GM21576 (cell line): ENCODE measurements at regions not wholly inside any gene's neighbourhood (a gene's known extent, or its start where the extent isn't known, plus 50 kb on each side); places are given as distances from the start of the nearest gene placed in this dataset.
A peak's percentile ranks its signal among the peaks of the same experiment; 100 is the strongest.
"Not testable (repeated sequence)": the region's sequence is repeated elsewhere in the genome, so short reads cannot be mapped to it uniquely, and the experiment has no call there.

Experiments used
- ATAC-seq: cut with Tn5 transposase; IDR thresholded peaks from one replicate; pipeline ENCODE4 v1.9.1; 2021; ENCODE audit warnings: mild to moderate bottlenecking, moderate library complexity; ENCODE audit not compliant: unreplicated experiment

DNA sequence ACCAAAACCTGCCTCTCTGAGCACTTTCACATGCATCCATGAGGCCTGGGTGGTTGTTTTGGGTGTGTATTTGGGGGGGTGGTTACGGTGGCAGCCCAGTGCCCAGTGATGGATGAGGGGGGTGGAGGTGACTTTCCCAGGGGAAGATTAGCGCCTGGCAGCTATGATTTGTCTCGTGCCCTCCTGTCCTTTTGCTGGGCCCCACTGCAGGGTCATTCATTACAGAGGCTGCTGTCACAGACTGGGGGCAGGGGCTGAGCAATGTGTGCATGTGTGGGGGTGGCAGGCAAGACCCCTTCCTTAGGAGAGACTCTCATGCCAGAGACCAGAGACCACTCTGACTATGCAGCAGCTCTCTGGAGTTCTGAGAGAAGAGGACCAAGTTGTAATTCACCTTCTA, 93.7 kb downstream of the MRM1 start:
- no peak for ATAC-seq

DNA sequence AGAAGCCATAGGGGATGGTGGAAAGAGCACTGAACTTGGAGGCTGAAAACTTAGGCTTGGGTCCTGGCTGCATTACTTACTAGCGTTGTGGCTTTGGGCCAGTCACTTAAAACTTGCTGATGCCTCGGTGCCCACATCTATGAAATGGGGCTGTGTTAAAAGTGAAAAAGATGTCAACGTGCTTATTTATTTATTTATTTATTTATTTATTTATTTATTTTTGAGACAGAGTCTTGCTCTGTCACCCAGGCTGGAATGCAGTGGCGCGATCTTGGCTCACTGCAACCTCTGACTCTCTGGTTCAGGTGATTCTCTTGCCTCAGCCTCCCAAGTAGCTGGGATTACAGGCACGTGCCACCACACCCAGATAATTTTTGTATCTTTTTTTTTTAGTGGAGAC, 94.3 kb downstream of the MRM1 start:
- ATAC-seq, result not testable (repeated sequence)

DNA sequence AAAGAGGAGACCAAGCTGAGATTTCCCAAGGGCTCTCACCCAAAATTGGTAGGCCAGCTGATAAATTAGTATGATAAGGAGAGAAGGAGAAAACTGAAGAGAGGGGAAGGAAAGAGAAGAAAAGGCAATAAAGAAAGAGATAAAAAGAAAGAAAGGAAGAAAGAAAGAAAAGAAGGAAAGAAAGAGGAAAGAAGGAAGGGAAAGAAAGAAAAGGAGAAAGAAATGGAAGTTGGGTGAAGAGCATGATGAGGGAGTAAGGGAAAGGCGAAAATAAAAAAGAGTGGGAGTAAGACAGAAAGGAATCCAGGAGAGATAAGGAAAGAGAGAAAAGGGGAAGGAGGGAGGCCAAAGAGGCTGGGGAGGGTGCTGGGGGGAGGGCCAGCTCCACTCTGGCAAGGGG, 95.4 kb downstream of the MRM1 start:
- no peak for ATAC-seq

DNA sequence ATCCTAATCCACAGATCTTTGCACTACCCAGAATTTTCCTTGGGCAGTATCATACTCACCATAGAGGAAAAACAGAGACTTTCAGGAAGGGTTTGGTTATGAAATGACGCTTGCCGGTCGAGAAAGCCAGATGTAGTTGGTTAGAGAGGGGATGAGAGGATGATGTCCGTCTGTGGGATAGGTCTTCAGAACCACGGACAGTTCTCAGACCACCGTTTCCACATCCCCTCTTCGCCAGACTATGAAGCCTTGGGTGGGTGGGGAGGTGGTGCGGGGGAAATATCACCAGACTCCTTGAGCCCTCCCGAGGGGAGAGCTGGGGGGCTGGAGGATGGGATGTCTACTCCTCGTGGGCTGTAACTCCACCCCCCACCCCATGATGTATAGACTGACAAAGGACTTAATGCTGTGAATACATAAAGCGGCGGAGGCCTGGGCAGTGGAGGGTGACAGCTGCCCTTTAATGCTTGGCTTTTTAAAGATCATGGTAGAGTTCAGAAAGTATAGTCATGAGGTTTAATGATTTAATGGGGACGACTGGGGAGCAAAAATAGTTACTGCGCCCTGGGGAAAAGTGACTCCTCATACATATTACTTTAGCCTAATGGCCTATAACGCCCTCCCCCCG, 96.6 kb downstream of the MRM1 start:
- no peak for ATAC-seq

DNA sequence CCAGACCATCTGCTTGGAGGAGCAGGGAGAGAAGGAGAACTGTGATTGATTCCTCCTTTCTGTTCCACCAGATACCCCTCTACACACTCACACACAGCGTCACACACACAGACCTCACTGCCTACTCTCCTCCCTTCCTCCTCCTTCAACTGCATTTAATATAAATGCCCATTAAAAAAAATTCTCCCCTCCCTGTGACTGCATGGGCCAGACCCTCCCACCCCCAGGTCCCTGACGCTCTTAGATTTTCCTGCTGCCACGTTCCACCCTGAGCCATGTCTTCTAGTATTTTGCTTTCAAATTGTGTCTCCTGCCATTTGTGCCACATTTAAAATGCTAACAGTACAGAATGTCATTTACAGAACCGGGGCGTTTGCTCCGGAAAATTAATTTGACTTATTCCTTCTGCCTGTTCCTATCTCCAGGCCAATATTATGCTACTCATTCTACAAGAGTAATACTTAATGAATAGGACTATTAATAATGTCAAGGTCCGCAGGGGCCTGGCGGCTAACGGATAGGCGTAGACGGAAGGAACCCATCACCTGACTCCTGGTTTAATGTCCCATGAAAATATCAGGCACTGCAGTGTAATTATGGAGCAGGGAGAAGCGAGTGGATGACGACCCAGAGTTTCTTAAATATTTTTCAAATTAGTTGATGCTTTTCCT, 100.2 kb downstream of the MRM1 start:
- no peak for ATAC-seq

DNA sequence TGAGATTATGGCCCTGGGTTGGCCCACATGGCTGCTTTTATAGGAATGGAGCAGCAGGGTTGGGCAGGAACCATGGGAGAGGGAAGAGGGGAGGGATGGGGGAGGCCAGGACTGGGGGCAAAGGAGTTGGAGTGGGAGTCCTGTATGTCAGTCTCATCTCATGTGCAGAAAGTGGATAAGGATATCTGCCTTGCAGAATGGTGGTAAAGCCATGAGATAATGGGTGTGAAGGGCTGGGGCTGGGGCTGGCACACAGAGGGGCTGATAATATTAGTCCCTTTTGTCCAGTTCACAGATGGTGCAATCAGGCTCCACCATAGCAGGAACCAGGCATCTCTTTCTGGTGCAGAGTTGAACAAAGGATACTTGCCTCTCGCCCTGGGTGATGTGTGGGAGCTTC, 101.3 kb downstream of the MRM1 start:
- ATAC-seq, result no peak

DNA sequence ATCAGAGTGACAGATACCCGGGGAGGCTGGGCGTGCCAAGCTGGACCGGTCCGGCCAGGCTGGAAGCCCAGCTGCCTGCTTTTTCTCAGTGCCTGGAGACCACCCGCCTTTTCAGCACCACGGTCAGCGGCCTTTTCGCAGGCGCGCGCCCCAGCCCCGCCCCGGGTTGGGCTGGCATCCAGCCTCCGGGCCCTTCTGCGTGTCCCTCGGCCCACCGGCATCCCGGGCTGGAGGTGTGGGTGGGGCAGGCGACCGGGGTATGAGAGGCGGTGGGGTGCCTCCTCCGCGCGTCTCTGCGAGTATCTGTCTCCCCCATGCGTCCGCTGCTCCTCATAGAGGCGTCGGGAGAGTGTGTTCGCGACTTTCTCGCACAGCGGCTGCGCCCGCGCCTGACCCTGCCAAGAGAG, 102.5 kb downstream of the MRM1 start:
- ATAC-seq, result no peak

DNA sequence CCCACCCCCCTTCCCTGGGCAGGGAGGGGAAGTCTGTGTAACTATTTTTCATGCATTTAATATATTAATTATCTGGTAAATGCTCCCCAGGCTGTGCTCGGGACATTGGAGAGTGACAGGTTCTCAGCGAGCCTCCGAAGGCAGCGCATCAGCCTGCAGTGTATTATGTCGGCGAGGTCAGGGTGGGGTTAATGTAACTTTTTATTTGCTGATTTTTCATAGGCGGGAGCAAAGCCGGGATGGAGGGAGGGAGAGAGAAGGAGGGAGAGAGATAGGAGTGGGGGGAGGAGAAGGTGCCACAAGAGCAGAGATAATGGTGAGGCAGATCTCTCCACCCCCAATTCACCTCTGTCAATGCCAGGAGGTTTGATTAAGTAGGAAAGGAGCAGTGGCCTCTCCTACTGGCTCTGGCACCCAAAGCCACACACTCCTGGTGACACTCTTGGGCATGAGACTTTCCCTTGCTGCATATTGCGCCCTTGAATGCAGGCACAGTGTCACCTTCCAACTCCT, 104.0 kb downstream of the MRM1 start:
- ATAC-seq, result no peak

DNA sequence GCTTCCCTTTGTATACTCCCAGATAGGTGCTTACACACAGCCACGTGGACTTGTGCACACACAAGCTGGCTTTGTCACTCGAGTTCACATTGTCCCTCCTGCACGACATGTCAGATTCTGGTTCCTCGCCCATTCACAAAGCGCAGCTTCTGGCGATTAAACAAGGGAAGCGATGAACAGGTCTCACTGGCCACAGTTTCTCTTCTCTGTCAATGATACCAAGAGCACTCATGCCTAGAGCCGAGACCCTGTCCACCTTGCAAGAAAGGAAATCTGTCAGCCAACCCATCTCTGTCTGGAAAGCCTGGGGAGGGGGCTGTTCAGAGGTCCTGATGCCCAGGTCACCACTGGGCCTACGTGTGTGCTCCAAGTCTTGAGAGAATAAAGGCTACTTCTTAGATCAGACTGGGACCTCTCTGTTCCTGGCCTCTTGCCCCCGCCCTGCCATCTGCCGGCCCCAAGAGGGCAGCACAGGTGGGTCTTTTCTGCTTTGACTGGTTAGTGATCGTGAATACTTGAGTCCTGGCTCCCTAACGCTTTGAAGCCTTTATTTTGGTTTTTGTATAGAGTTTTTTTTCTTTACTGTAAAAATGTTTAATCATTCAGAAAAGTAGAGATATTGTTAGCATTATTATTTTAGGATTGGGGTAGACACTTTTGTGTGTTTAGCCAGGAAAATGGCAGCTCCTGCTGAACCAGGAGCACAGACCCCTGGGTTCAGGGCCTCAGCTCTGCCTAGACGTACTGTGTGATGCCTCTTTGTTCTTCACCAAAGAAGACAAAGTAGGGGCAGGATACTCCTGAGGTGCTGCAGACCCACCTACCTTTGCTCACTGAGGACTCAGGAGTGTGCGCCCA, 104.7 kb downstream of the MRM1 start:
- ATAC-seq, result no peak

DNA sequence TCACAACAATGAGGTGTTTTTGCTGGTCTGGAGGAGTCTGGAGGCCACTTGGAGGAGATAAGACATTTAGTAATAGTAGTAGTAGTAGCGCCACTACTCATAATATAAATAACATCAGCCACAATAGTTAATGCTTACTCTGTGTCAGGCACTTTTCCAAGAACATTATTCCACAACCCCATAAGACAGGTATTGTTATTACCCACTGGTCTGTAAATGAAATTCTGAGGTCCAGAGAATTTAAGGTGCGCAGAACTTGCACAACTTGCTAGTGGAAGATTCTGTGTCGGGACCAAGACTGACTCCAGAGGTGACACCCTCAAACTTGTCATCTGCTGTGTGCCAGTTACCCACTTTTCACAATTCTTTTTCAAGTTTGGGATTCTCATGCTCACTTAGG, 106.5 kb downstream of the MRM1 start:
- no peak for ATAC-seq

DNA sequence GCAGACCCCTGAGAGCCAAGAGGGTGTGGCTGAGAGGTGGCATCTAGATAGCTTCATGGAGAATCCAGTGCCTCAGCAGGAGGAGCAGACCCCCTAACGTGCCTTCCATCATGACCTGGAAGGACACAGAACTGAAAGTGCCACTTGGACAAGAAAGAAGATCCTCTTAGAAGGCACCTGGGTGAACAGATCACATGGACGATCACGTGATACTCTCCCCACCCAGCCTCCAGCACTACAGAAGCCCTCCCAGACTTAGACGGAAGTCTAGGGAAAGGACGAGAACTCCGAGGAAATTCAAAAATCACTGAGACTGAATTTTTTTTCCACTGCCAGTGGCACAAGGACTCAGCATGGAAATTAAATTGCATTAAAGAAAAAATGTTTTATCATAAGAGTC, 113.4 kb downstream of the MRM1 start:
- ATAC-seq, result no peak

DNA sequence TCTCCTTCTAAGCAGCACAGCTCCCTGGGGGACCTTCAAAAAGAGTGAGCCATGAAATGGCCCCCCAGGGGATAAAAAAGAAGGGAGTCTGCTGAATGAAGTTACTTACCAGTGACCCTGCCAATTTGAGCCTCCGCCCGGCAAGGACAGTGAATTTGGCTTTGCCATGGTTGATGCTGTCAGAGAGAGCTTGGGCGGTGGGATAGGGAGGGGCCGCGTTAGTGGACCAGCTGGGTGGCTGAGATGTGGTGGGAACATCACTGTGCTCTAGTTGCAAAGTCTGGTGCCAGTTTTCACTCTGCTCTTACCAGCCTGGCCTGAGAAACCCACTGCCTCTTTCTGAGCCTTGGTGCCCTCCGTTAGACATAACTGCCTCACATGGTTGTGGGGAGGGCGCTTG, 114.6 kb downstream of the MRM1 start:
- ATAC-seq, result no peak

DNA sequence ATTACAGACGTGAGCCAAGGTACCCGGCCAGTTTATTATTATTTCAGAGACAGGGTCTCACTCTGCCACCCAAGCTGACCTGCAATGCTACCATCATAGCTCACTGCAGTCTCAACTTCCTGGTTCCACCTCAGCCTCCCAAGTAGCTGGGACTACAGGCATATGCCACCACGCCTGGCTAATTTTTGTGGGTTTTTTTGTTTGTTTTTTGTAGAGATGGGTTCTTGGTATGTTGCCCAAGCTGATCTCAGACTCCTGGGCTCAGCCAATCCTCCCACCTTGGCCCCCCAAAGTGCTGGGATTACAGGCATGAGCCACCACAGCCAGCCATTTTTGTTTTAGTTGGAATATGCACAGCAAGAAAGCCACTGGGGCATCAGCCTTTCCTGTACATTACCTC, 115.7 kb downstream of the MRM1 start:
- no peak for ATAC-seq

DNA sequence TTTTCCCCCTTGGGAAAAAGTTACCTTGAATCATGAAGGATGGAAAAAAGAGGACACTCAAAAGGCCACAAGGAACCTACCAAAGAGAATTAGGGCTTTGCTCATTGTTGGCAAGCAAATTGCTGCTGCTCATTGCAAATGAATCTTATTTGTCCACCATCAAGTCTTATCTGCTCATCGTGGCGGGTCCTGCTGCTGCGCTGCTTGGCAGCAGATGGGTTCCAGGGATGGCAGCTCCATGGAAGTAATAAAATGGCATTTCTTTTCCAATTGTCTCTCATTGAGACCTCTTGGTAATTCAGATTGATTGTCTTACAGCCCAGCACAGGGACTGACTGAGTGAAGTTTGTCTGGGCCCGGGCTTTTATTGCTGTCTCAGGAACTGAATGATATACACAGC, 118.7 kb downstream of the MRM1 start:
- no peak for ATAC-seq

DNA sequence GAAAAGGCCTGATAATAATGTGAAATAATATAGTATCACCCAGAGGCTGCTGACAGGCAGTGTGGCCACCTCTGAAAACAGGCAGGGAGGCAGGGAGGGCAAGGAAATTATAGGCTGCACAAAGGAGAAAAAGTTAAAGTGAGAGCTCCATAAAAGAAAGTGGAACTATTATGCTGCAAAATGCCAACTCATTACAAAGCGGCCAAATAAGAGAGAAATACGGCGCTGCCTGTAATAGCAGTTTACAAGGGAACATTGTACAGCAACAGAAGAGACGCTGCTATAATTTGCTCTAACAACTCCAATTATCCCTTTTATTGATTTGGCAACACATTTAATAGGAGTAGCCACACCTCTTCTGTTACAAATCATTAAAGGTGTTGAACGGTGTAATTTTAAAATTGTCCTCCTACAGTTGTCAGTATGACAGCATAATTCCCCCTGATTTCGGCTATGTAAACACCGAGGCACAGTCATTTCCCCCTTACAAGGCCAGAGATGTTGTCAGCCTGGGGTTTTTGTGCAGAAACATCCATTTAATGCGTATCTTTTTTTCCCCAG, 120.3 kb downstream of the MRM1 start:
- ATAC-seq, result no peak

DNA sequence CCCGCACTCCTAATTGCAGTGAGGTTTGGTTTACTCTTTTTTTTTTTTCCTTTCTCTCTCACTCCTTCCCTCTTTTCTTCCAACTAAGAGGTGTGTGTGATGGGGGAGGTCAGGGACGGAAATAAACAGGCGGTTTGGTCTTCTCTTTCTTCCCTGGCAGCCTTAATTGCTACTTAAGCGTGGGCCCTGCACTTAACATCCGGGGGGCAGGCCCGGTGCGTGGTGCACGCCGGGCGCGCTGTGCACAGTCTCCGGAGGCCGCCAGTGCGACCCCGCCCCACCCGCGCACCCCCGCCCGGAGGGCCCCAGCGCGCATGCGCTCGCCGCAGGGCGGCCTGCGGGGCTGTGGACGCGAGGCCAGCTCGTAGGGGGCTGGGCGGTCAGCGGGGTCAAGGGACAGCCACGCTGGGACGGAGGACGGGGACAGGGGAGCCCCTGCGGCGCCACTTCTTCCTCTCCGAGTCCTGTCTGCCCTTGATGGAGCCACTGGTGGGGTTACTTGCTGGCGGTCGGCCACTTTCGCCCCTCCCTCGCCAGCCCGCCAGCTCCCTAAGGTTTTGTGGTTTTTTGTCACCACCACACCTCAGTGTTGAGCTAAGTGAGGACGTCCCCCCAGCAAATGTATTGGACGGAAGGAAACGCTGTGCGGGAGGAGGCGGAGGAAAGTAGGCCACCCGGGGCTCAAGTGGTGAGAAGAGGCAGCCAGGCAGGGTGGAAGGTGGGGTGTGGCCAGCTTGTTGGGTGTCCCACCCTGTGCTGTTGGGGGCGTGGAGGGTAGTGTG, 120.9 kb downstream of the MRM1 start:
- ATAC-seq, result peak; percentile 65

DNA sequence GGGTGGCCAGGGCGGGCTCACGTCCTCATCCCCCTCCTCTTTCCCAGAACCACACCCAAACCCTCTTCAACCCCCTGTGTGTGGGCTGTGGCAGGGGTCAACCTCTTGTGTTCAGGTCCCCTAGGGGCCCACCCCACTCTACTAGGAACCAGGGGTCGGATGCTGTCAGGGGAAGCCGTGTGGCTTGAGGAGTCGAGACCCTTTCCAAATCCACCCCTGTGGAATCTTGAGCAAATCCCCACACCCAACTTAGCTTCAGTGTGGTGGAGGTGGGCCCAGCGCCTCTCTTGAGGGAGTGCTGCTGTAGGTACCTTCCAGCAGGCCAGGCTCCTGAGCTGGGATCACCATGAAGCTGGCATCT, 121.5 kb downstream of the MRM1 start:
- no peak for ATAC-seq

DNA sequence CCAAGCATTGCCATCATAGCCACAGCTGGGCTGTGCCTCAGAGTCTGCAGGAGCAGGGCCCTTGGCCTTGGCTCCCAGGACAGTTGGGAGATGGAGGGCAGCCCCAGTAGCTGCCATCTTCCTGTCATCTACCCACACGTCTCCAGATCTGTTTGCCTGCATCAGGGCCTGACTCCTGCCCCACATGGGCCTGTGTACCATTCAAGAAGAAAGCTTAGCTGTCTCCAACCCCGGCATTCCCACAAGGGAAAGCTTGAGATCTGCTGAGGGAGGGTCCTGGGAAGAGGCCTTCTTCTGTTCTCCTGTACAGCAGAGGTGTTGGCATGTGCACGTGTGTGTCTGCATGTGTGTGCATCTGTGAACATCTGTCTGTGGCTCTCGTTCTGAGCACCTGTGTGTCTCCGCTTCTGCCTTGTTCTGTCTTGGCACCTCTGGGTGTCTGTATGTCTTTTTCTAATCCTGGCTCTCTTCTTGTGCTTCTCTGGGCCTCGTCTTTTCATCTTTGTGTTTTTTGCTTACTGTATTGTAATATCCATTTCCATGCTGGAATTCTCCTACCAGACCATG, 122.2 kb downstream of the MRM1 start:
- no peak for ATAC-seq

DNA sequence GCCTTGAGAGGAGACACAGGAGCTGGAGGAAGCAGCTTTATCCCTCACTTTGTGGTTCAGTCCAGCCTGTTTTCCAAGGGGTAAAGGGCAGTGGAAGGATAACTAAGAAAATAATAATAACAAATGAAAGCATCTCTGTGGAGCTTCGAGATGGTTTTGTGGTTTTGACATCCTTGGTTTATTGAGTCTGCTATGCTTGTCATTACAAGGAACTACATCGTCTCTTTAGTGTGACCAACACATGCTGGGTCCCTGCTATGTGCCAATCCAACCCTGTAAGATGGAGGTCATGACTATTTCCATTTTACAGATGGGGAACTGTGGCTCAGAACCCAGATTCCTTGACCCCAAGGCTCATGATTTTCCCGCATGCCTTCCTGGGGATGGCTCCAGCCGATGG, 124.8 kb downstream of the MRM1 start:
- ATAC-seq, result no peak

DNA sequence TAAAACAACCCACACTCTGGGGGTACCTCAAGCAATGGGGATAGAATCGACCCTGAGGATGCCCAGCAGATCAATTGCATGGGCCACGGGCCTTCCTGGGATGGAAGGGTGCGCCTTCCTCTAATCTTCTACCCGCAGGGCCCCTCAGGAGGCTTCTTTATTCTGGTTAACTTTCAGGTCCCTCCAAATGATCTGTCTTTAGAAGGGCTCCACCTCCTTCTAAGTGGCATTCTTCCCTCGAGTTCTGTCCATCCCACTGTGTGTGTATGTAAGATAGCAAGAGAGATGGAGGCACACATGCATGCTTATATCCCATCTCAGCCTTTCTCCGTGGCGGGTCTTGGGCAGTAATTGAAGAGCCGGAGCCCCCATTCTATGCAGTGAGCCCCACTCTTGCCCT, 125.7 kb downstream of the MRM1 start:
- ATAC-seq, result no peak

DNA sequence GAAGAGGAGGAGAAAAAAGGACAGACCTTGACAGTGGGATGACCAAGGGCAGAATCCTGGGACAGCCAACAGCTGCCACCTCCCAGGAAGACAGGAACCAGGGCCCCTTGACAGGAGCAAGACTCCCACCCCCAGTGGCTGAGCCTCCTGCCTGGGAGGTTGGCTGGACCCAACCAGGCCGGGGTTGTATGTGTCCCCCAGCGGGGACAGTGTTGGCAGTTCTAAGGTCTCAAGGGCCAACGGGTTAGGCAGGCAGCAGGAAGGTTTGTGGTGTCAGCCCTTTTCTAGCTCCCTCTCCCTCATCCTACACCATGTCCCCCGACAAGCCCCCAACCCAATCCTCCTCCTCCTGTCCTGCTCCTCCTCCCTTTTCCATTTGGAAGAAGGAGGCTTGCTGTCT, 126.2 kb downstream of the MRM1 start:
- no peak for ATAC-seq
